ENCODE measurements at regions not wholly inside any gene's neighbourhood (a gene's known extent, or its start where the extent isn't known, plus 50 kb on each side); places are given as distances from the start of the nearest gene placed in this dataset.
"Not testable (repeated sequence)": the region's sequence is repeated elsewhere in the genome, so short reads cannot be mapped to it uniquely, and the experiment has no call there.

DNA sequence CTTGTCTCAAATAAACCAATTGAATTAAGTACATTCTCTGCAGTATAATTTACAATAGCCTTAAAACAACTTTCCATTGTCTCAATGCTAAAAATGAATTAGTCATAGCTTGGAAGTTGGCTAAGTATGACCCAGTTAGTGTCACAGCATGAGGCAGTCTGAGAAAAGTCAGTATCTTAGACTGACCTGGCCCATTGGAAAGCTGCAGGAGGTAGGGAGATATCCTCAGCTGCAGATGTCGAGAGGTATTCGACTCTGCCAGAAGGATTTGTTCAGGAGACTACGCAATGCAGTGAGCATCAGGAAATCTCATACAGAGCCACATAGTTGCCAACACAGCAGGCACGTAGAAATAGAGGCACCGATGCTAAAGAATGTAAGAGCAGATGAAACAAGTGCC, 350.9 kb upstream of the NRSN1 start:
- no peak for DNase-seq (ENCODE audit: low spot score)
- H3K27ac ChIP-seq, result no peak overlapping the region
- TF ChIP-seq, protein P1, sequence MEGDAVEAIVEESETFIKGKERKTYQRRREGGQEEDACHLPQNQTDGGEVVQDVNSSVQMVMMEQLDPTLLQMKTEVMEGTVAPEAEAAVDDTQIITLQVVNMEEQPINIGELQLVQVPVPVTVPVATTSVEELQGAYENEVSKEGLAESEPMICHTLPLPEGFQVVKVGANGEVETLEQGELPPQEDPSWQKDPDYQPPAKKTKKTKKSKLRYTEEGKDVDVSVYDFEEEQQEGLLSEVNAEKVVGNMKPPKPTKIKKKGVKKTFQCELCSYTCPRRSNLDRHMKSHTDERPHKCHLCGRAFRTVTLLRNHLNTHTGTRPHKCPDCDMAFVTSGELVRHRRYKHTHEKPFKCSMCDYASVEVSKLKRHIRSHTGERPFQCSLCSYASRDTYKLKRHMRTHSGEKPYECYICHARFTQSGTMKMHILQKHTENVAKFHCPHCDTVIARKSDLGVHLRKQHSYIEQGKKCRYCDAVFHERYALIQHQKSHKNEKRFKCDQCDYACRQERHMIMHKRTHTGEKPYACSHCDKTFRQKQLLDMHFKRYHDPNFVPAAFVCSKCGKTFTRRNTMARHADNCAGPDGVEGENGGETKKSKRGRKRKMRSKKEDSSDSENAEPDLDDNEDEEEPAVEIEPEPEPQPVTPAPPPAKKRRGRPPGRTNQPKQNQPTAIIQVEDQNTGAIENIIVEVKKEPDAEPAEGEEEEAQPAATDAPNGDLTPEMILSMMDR (IDR thresholded peaks at IDR 0.05), result no peak
- H3K4me3 ChIP-seq, result no peak overlapping the region

- H3K4me3 ChIP-seq, result peak overlapping the region; percentile 2
- no peak for DNase-seq (ENCODE audit: low spot score)
- peak overlapping the region; percentile 9 to 30 for H3K27ac ChIP-seq
- TF ChIP-seq, protein P1 (IDR thresholded peaks at IDR 0.05), result no peak
These were observed 342.1 kb upstream of the NRSN1 start for GRCh38 chr6:23783901-23784300.

DNA sequence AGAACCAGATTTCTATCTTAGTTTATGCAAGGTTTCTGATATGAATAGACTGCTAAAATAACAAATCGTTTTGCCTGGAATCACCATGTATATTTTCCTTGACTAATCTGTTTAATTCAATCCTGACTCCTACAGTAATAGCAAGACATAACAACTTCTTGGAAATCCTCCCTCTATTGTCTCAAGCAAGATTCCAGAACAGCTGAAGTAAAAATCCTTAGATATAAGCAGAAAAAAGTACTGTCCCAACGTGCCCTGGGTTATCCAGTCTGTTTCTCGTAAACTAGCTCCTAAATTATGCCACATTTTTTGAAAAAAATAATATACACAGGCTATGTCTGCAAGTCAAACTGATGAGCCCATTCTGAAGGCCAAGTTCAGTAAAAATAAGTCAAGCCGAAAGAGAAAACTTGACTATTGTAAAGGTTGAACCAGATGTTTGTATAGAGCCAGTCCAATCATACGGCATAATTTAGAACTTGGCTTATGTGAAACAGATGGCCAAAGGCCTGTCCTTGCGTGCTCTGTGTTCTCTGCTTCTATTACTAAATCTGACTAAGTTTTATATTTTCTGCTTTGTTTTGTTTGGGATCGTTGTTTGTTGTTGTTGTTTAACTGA, 341.6 kb upstream of the NRSN1 start:
- Histone ChIP-seq H3K27ac (peak overlapping the region in 1 of 2 donors; percentile 30), H3K4me3 (no peak overlapping the region)
- TF ChIP-seq, protein P1 (IDR thresholded peaks at IDR 0.05), result no peak
- DNase-seq (ENCODE audit: low spot score), result no peak

DNA sequence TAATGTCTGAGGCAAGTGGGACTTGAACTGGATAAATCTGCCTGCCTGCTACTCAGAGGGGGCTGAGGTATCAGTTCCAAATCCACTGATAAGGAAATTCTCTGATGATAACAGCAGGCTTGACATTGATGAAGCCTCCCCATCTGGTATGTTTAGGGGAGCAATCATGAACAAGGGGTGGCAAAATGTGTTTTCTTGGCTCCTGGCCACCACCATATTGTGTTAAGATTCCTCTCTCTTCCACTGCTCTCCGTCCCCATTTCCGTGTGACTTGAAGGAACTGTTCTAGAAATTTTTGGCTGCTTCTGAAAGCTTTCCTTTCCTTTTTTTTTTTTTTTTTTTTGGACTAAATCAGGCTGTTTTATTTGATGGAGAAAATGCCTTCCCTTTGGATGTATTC, 335.3 kb upstream of the NRSN1 start:
- Histone ChIP-seq H3K27ac (no peak overlapping the region), H3K4me3 (no peak overlapping the region)
- DNase-seq (ENCODE audit: low spot score), result no peak
- TF ChIP-seq, protein P1 (IDR thresholded peaks at IDR 0.05), result no peak

DNA sequence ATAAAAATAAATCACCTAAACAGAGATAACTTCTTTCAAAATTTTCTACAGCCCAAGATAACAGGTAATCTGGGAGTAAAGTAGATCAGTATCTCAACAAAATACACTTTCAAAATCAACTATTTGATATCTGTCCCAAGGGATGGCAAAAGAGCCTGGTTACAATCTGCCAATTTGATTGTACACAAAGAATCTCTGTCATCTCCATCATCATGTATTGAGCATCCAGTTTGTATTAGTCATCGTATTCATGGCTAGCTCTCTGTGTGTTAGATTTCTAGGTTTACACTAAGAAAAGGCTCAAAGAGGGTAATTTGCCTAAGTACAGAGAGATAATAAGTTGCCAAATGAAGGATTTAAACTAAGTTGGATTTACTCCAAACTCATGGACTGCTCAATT, 329.0 kb upstream of the NRSN1 start:
- H3K27ac ChIP-seq, result no peak overlapping the region
- no peak overlapping the region for H3K4me3 ChIP-seq
- DNase-seq (ENCODE audit: low spot score), result no peak
- TF ChIP-seq, protein P1 (IDR thresholded peaks at IDR 0.05), result no peak

DNA sequence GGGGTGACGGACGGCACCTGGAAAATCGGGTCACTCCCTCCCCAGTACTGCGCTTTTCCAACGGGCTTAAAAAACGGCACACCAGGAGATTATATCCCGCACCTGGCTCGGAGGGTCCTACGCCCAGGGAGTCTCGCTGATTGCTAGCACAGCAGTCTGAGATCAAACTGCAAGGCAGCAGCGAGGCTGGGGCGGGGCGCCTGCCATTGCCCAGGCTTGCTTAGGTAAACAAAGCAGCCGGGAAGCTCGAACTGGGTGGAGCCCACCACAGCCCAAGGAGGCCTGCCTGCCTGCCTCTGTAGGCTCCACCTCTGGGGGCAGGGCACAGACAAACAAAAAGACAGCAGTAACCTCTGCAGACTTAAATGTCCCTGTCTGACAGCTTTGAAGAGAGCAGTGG, 321.7 kb upstream of the NRSN1 start:
- DNase-seq (ENCODE audit: low spot score); H3K27ac ChIP-seq; H3K4me3 ChIP-seq: not testable (repeated sequence)

DNA sequence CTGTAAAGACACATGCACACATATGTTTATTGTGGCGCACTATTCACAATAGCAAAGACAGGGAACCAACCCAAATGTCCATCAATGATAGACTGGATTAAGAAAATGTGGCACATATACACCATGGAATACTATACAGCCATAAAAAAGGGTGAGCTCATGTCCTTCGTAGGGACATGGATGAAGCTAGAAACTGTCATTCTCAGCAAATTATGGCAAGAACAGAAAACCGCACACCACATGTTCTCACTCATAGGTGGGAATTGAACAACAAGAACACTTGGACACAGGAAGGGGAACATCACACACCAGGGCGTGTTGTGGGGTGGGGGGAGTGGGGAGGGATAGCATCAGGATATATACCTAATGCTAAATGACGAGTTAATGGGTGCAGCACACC, 304.9 kb upstream of the NRSN1 start:
- not testable (repeated sequence) for H3K27ac ChIP-seq; H3K4me3 ChIP-seq; DNase-seq (ENCODE audit: low spot score)

GRCh38 chr6:23823421-23823820, 302.6 kb upstream of the NRSN1 start:
- no peak for DNase-seq (ENCODE audit: low spot score)
- Histone ChIP-seq H3K4me3 (no peak overlapping the region), H3K27ac (no peak overlapping the region)
- TF ChIP-seq, protein P1 (IDR thresholded peaks at IDR 0.05), result no peak

All from coronary artery (tissue), 2 donors.